Activated CD4-positive, alpha-beta T cell treated with anti-CD3 and anti-CD28 coated beads for 36 hours (primary cell): ENCODE measurements at regions not wholly inside any gene's neighbourhood (a gene's known extent, or its start where the extent isn't known, plus 50 kb on each side); places are given as distances from the start of the nearest gene placed in this dataset.
"Not testable (repeated sequence)": the region's sequence is repeated elsewhere in the genome, so short reads cannot be mapped to it uniquely, and the experiment has no call there.

ENCODE experiments used
- ATAC-seq: fragments of 200-7000 bp; cut with Tn5 transposase; one replicate; pipeline ENCODE4 v1.10.0; 2021; ENCODE audit warnings: mild to moderate bottlenecking, moderate library complexity
- CTCF ChIA-PET: fragments of 350-600 bp; sonication (Branson Sonifier 250); formaldehyde crosslinking; loops from one replicate; lab custom pipeline; 2021; ENCODE audit warnings: antibody characterized with exemption; lab: Charles Lee
- POLR2A ChIA-PET: fragments of 350-600 bp; sonication (Branson Sonifier 250); formaldehyde crosslinking; loops from one replicate; lab custom pipeline; 2021; ENCODE audit warnings: antibody characterized with exemption, inconsistent platforms; lab: Charles Lee
- DNase-seq: peaks from one replicate; pipeline ENCODE4 v3.0.0-alpha.2; 2020
- H3K27ac Mint-ChIP-seq: one replicate; pipeline ENCODE4 v1.8.0; 2021; ENCODE audit warnings: mixed read lengths
- H3K27me3 Mint-ChIP-seq: one replicate; pipeline ENCODE4 v1.8.0; 2021; ENCODE audit warnings: mixed read lengths
- H3K36me3 Mint-ChIP-seq: one replicate; pipeline ENCODE4 v1.8.0; 2021; ENCODE audit warnings: low read depth, mixed read lengths
- H3K4me1 Mint-ChIP-seq: one replicate; pipeline ENCODE4 v1.8.0; 2021; ENCODE audit warnings: mixed read lengths
- H3K4me3 Mint-ChIP-seq: one replicate; pipeline ENCODE4 v1.8.0; 2021; ENCODE audit warnings: mild to moderate bottlenecking, moderate library complexity, mixed read lengths
- H3K9me3 Mint-ChIP-seq: one replicate; pipeline ENCODE4 v1.8.0; 2021; ENCODE audit warnings: low read depth, mixed read lengths
- intact Hi-C, 2 experiments: fragments of 100-400 bp; cut with DNase I in 1 of 2; cut with micrococcal nuclease in 1 of 2; formaldehyde crosslinking; loops; one replicate each; pipeline versions ENCODE4 v1.14.2 to v1.15.1; 2022 to 2024; cut with DNase I, micrococcal nuclease

DNA sequence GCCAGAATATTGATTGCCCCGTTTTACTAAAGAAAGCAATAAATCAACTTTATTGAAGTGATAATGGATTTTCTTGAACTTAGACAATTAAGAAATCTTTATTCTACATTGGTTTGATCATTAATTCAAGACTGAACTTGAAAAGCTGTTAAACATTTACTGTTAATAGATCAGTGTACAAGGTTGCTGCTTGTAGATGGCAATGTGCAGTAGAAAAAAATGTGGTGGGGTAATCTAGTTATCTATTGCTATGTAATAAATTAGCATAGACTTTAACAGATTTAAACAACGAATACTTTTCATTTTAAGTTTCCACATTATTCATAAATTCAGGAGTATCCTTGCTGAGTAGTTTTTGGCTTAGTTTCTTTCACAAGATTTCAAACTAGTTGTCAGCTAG is 612.5 kb downstream of the ACTRT1 start:
- H3K9me3 Mint-ChIP-seq, result no peaks in the 10 kb centered on the region
- ATAC-seq, result no peak

DNA sequence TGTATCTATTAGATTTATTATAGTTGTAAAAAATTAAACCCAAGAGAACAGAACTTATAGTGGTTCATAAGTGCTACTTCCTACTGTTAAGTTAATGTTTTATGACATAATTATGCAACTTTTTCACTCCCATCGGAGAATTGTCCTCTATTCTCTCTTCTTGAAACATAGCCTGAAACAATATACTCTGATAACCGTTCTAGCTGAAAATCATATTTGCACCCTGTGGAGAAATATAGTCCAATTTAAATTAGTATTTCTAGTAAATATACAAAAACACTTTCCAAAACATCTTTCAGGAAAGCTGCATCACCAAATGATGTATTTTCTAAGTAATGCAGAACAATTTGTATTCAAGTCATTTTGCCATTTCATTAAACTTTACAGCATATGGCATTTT is 586.4 kb downstream of the PRR32 start:
- no peak overlapping the region for H3K27ac Mint-ChIP-seq
- H3K4me1 Mint-ChIP-seq, result no peaks in the 10 kb centered on the region
- no peak for ATAC-seq
- H3K9me3 Mint-ChIP-seq, result peaks cover 2% of the 10 kb centered on the region
- H3K4me3 Mint-ChIP-seq, result no peak overlapping the region
- H3K27me3 Mint-ChIP-seq, result no peaks in the 10 kb centered on the region
- no peak for DNase-seq
- ChIA-PET CTCF (interaction anchor here (0.7 kb wide), 1 partner anchor 1175 kb away, joined by 3 read pairs; no protein-coding TSS in a partner anchor), POLR2A (no interaction called here)
- intact Hi-C loops, result no loop called here
- no peaks in the 10 kb centered on the region for H3K36me3 Mint-ChIP-seq

More for the DNA sequence above, 612.5 kb downstream of the ACTRT1 start:
- Mint-ChIP-seq H3K27me3 (no peaks in the 10 kb centered on the region), H3K4me1 (no peaks in the 10 kb centered on the region), H3K4me3 (no peak overlapping the region), H3K36me3 (no peaks in the 10 kb centered on the region), H3K27ac (no peak overlapping the region)
- ChIA-PET CTCF (no interaction called here), POLR2A (no interaction called here)
- intact Hi-C loops, result no loop called here
- no peak for DNase-seq

DNA sequence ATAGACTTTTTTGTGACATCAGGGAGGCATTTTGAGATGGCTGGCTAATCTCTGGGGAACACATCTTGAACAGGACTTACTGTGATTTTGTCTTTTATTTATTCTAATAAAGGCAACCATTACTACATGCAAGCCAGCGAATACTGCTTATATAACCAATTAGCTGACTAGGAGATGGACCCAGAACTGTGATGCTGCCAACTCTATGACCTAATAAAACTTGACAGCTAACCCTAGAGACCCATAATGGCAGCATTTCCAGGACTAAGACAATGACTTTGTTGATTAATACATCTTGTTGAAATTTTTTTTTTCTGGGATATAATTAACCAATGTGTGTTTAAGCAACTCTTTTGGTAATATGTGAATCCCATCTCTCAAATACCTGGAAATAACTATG is 584.6 kb downstream of the PRR32 start:
- H3K36me3 Mint-ChIP-seq, result no peaks in the 10 kb centered on the region
- H3K4me1 Mint-ChIP-seq, result no peaks in the 10 kb centered on the region
- H3K27me3 Mint-ChIP-seq, result no peaks in the 10 kb centered on the region
- no peak overlapping the region for H3K4me3 Mint-ChIP-seq
- no peak for ATAC-seq
- no peak overlapping the region for H3K27ac Mint-ChIP-seq
- intact Hi-C loops, result no loop called here
- CTCF ChIA-PET, result no interaction called here
- POLR2A ChIA-PET, result no interaction called here
- H3K9me3 Mint-ChIP-seq, result peaks cover 2% of the 10 kb centered on the region
- no peak for DNase-seq

DNA sequence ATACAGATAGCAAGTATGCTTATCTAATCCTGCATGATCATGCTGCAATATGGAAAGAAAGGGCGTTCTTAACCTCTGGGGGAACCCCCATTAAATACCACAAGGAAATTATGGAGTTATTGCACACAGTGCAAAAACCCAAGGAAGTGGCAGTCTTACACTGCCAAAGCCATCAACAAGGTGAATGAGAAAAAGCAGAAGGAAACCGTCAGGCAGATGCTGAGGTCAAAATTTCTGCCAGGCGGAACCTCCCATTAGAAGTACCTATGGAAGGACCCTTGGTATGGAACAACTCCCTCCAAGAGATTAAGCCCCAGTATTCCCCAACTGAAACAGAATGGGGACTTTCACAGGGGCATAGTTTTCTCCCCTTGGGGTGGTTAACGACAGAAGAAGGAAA is 580.7 kb downstream of the PRR32 start:
- H3K4me3 Mint-ChIP-seq, intact Hi-C loops, CTCF ChIA-PET: not testable (repeated sequence)

DNA sequence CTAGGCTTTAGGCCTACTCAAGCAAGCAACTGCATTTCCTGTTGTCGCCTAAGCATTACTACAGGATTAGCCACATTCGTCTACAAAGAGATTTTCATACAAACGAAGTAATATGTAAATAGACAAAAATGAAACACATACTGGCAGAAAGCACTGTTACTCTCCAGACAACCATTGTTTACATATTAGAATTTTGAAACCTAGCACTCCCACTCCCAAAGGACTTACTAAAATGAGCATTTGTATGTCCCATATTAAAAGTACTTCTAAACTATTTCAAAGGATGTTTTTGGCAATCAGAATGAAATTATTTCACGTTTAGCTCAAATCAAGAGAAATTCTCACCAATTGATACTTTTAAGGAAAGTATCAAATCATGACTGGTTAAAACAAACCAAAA is 570.8 kb downstream of the PRR32 start:
- intact Hi-C loops, result no loop called here
- no peak for ATAC-seq
- ChIA-PET POLR2A (no interaction called here), CTCF (no interaction called here)
- Mint-ChIP-seq H3K27me3 (no peaks in the 10 kb centered on the region), H3K27ac (no peak overlapping the region), H3K36me3 (no peaks in the 10 kb centered on the region), H3K4me1 (no peaks in the 10 kb centered on the region), H3K9me3 (peaks cover 3% of the 10 kb centered on the region), H3K4me3 (no peak overlapping the region)
- no peak for DNase-seq

More for the DNA sequence above, 580.7 kb downstream of the PRR32 start:
- DNase-seq, H3K4me1 Mint-ChIP-seq, H3K27ac Mint-ChIP-seq, ATAC-seq, H3K9me3 Mint-ChIP-seq, POLR2A ChIA-PET, H3K27me3 Mint-ChIP-seq, H3K36me3 Mint-ChIP-seq: not testable (repeated sequence)

DNA sequence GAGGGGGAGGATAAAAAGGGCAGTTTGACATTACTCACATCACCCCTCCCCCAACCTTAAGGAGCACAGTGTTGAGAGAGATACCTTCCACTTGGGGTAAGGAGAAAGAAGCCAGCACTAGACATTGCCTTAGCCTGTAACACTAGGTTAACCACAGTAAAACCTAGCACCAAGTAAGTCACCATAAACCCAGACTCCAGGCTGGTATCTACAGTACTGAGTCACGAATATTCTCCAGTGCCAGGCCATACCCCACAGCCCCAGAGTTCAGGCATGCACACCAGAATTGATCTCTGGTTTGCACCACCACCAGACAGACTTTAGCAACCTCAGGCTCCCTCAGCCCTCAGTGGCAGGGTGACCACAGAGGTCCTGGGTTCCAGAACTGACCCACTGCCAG is 570.4 kb downstream of the PRR32 start:
- Mint-ChIP-seq H3K27me3 (no peaks in the 10 kb centered on the region), H3K27ac (no peak overlapping the region), H3K9me3 (no peaks in the 10 kb centered on the region), H3K36me3 (no peaks in the 10 kb centered on the region), H3K4me1 (no peaks in the 10 kb centered on the region), H3K4me3 (no peak overlapping the region)
- intact Hi-C loops, result no loop called here
- POLR2A ChIA-PET, result no interaction called here
- CTCF ChIA-PET, result no interaction called here
- DNase-seq, result no peak
- ATAC-seq, result no peak
